Muscle layer of duodenum (tissue), 2 donors: ENCODE measurements at regions not wholly inside any gene's neighbourhood (a gene's known extent, or its start where the extent isn't known, plus 50 kb on each side); places are given as distances from the start of the nearest gene placed in this dataset.

Source experiments
- H3K27ac ChIP-seq: one replicate; pipeline ENCODE4 v1.7.0; 2013; ENCODE audit warnings: mild to moderate bottlenecking, low read length
- H3K27me3 ChIP-seq: one replicate; pipeline ENCODE4 v1.7.0; 2013; ENCODE audit warnings: low read depth, mild to moderate bottlenecking, control low read depth, low read length
- H3K36me3 ChIP-seq, 2 donors: one replicate each; pipeline ENCODE4 v1.7.0; 2013; ENCODE audit warnings: low read length in 2 of 2, control low read depth in 1 of 2, mild to moderate bottlenecking in 1 of 2; ENCODE audit not compliant: insufficient read depth in 2 of 2, control insufficient read depth in 1 of 2
- H3K4me1 ChIP-seq, 2 donors: one replicate each; pipeline ENCODE4 v1.7.0; 2013; ENCODE audit warnings: low read length in 2 of 2, mild to moderate bottlenecking in 2 of 2, control low read depth in 1 of 2, moderate library complexity in 1 of 2; ENCODE audit not compliant: insufficient read depth in 2 of 2, control insufficient read depth in 1 of 2
- H3K4me3 ChIP-seq, 2 donors: one replicate each; pipeline ENCODE4 v1.7.0; 2013; ENCODE audit warnings: low read length in 2 of 2, low read depth in 1 of 2, mild to moderate bottlenecking in 1 of 2
- H3K9me3 ChIP-seq, 2 donors: one replicate each; pipeline ENCODE4 v1.7.0; 2013; ENCODE audit warnings: low read length in 2 of 2, control low read depth in 1 of 2, mild to moderate bottlenecking in 1 of 2; ENCODE audit not compliant: control insufficient read depth in 1 of 2
- donor health status: healthy.

GRCh38 chr3:146912241-146913015 lies 307.3 kb upstream of the PLSCR5 start:
- Histone ChIP-seq H3K4me3 (peak overlapping the region in 1 of 2 donors; percentile 11), H3K4me1 (peaks cover 0 to 6% of the 10 kb centered on the region in 2 donors), H3K27me3 (no peaks in the 10 kb centered on the region), H3K36me3 (no peaks in the 10 kb centered on the region), H3K9me3 (no peaks in the 10 kb centered on the region), H3K27ac (no peak overlapping the region)

GRCh38 chr3:146903927-146904326 lies 298.8 kb upstream of the PLSCR5 start:
- H3K27ac ChIP-seq, result no peak overlapping the region

GRCh38 chr3:146899171-146899570 lies 294.0 kb upstream of the PLSCR5 start:
- no peaks in the 10 kb centered on the region for H3K36me3 ChIP-seq
- H3K27ac ChIP-seq, result no peak overlapping the region
- H3K27me3 ChIP-seq, result no peaks in the 10 kb centered on the region
- no peaks in the 10 kb centered on the region for H3K9me3 ChIP-seq
- peaks cover 0 to 4% of the 10 kb centered on the region in 2 donors for H3K4me1 ChIP-seq
- H3K4me3 ChIP-seq, result no peak overlapping the region

More at GRCh38 chr3:146903927-146904326, 298.8 kb upstream of the PLSCR5 start:
- Histone ChIP-seq H3K36me3 (no peaks in the 10 kb centered on the region), H3K4me3 (no peak overlapping the region), H3K9me3 (no peaks in the 10 kb centered on the region), H3K4me1 (peaks cover 0 to 4% of the 10 kb centered on the region in 2 donors), H3K27me3 (no peaks in the 10 kb centered on the region)

- Histone ChIP-seq H3K4me1 (no peaks in the 10 kb centered on the region), H3K9me3 (no peaks in the 10 kb centered on the region), H3K27ac (no peak overlapping the region), H3K36me3 (no peaks in the 10 kb centered on the region), H3K4me3 (no peak overlapping the region), H3K27me3 (no peaks in the 10 kb centered on the region)
These were observed 291.6 kb upstream of the PLSCR5 start for GRCh38 chr3:146896711-146897110.

- Histone ChIP-seq H3K4me3 (no peak overlapping the region), H3K36me3 (no peaks in the 10 kb centered on the region), H3K4me1 (no peaks in the 10 kb centered on the region), H3K9me3 (no peaks in the 10 kb centered on the region), H3K27me3 (no peaks in the 10 kb centered on the region), H3K27ac (no peak overlapping the region)
These were observed 290.0 kb upstream of the PLSCR5 start for GRCh38 chr3:146895026-146895749.

GRCh38 chr3:146894406-146894805 lies 289.3 kb upstream of the PLSCR5 start:
- H3K4me3 ChIP-seq, result no peak overlapping the region

GRCh38 chr3:146892041-146892440 lies 286.9 kb upstream of the PLSCR5 start:
- H3K27me3 ChIP-seq, result no peaks in the 10 kb centered on the region
- no peaks in the 10 kb centered on the region for H3K36me3 ChIP-seq
- no peaks in the 10 kb centered on the region for H3K9me3 ChIP-seq
- no peak overlapping the region for H3K4me3 ChIP-seq
- H3K27ac ChIP-seq, result no peak overlapping the region
- H3K4me1 ChIP-seq, result no peaks in the 10 kb centered on the region

More at GRCh38 chr3:146894406-146894805, 289.3 kb upstream of the PLSCR5 start:
- H3K27me3 ChIP-seq, result no peaks in the 10 kb centered on the region
- no peak overlapping the region for H3K27ac ChIP-seq
- no peaks in the 10 kb centered on the region for H3K36me3 ChIP-seq
- no peaks in the 10 kb centered on the region for H3K9me3 ChIP-seq
- no peaks in the 10 kb centered on the region for H3K4me1 ChIP-seq

GRCh38 chr3:146889626-146890025 lies 284.5 kb upstream of the PLSCR5 start:
- Histone ChIP-seq H3K4me3 (no peak overlapping the region), H3K36me3 (no peaks in the 10 kb centered on the region), H3K27ac (no peak overlapping the region), H3K9me3 (no peaks in the 10 kb centered on the region), H3K4me1 (no peaks in the 10 kb centered on the region), H3K27me3 (no peaks in the 10 kb centered on the region)

GRCh38 chr3:146888176-146888575 lies 283.0 kb upstream of the PLSCR5 start:
- H3K9me3 ChIP-seq, result no peaks in the 10 kb centered on the region
- no peaks in the 10 kb centered on the region for H3K36me3 ChIP-seq
- H3K27me3 ChIP-seq, result no peaks in the 10 kb centered on the region
- no peak overlapping the region for H3K4me3 ChIP-seq
- H3K27ac ChIP-seq, result no peak overlapping the region
- no peaks in the 10 kb centered on the region for H3K4me1 ChIP-seq

GRCh38 chr3:146884721-146885120 lies 279.6 kb upstream of the PLSCR5 start:
- Histone ChIP-seq H3K4me1 (no peaks in the 10 kb centered on the region), H3K9me3 (no peaks in the 10 kb centered on the region), H3K4me3 (no peak overlapping the region), H3K27ac (no peak overlapping the region), H3K27me3 (no peaks in the 10 kb centered on the region), H3K36me3 (no peaks in the 10 kb centered on the region)

GRCh38 chr3:146884296-146884695 lies 279.1 kb upstream of the PLSCR5 start:
- Histone ChIP-seq H3K9me3 (no peaks in the 10 kb centered on the region), H3K27ac (no peak overlapping the region), H3K36me3 (no peaks in the 10 kb centered on the region), H3K4me3 (no peak overlapping the region), H3K4me1 (no peaks in the 10 kb centered on the region), H3K27me3 (no peaks in the 10 kb centered on the region)
